ENCODE measurements at regions not wholly inside any gene's neighbourhood (a gene's known extent, or its start where the extent isn't known, plus 50 kb on each side); places are given as distances from the start of the nearest gene placed in this dataset.

DNA sequence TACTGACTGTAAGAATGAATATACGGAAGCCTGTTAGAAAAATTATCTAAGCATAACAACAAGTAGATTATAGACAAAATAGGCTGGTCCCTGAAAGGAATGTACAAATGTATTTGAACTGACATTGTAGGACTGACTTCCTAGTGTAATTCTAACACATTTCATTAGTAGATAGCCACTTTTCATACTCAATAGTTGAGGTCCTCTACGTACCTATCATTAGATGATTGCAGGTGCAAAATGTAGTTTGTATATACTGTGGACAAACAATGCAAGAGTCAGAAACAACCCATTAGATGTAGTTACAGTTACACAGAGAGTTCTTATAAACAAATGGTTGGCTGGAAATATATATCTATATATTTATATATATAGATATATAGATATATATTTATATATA is 402.3 kb upstream of the SLITRK6 start:
- Histone ChIP-seq H3K4me2 (ENCODE audit: low read length) (no peak overlapping the region), H3K36me3 (ENCODE audit: control insufficient read depth in 1 of 2, insufficient read depth in 2 of 2, low read length in 2 of 2) (no peaks in the 10 kb centered on the region), H3K27me3 (ENCODE audit: insufficient read depth, low read length) (no peaks in the 10 kb centered on the region), H3K27ac (ENCODE audit: low read depth, low read length) (no peak overlapping the region), H3K9me2 (ENCODE audit: insufficient read depth) (no peaks in the 10 kb centered on the region), H3K4me3 (replicated peaks in 1 of 2; ENCODE audit: low read depth in 1 of 2, low read length in 2 of 2) (no peak overlapping the region), H4K20me1 (ENCODE audit: insufficient read depth) (no peaks in the 10 kb centered on the region), H2AFZ (ENCODE audit: low read depth, low read length, poor library complexity, severe bottlenecking) (no peak overlapping the region), H3K4me1 (ENCODE audit: control insufficient read depth in 1 of 2, insufficient read depth in 2 of 2, low read length in 2 of 2) (no peaks in the 10 kb centered on the region), H3K79me2 (ENCODE audit: insufficient read depth, low read length) (no peaks in the 10 kb centered on the region), H3K9ac (ENCODE audit: low read length) (no peak overlapping the region), H3K9me3 (ENCODE audit: control insufficient read depth in 1 of 2, insufficient read depth in 1 of 2, low read depth in 1 of 2, low read length in 2 of 2) (no peaks in the 10 kb centered on the region)
- no peak for DNase-seq (ENCODE audit: low read depth, low spot score)
- ChIA-PET RAD21 (ENCODE audit: low non-redundant PET in 1 of 2, low total read pairs in 2 of 2, uncharacterized antibody in 2 of 2, unreplicated experiment in 2 of 2) (no interaction called here), POLR2A (no interaction called here), CTCF (no interaction called here)
- intact Hi-C loops (cut with micrococcal nuclease): no loop called here
- ATAC-seq: no peak
- TF ChIP-seq ELF1 (IDR thresholded peaks at IDR 0.05; ENCODE audit: borderline replicate concordance, low read depth) (no peak), EGR1 (IDR thresholded peaks at IDR 0.05; ENCODE audit: low read depth) (no peak), SIN3A (IDR thresholded peaks at IDR 0.05; ENCODE audit: low read depth) (no peak), JUND (IDR thresholded peaks at IDR 0.05) (no peak), CEBPB (IDR thresholded peaks at IDR 0.05; ENCODE audit: low read depth) (no peak), CBX3 (IDR thresholded peaks at IDR 0.05; ENCODE audit: low read depth) (no peak), CTCF (IDR thresholded peaks at IDR 0.05 in 2 of 3, conservative IDR thresholded peaks at IDR 0.05 in 1 of 3; ENCODE audit: borderline replicate concordance in 1 of 3, insufficient read depth in 1 of 3, low read depth in 2 of 3, low read length in 2 of 3) (no peak), EZH2 (IDR thresholded peaks at IDR 0.05) (no peak), RAD21 (IDR thresholded peaks at IDR 0.05; ENCODE audit: low read depth) (no peak), EZH2phosphoT487 (IDR thresholded peaks at IDR 0.05; ENCODE audit: borderline replicate concordance) (no peak)
- TF ChIP-seq, protein P1, sequence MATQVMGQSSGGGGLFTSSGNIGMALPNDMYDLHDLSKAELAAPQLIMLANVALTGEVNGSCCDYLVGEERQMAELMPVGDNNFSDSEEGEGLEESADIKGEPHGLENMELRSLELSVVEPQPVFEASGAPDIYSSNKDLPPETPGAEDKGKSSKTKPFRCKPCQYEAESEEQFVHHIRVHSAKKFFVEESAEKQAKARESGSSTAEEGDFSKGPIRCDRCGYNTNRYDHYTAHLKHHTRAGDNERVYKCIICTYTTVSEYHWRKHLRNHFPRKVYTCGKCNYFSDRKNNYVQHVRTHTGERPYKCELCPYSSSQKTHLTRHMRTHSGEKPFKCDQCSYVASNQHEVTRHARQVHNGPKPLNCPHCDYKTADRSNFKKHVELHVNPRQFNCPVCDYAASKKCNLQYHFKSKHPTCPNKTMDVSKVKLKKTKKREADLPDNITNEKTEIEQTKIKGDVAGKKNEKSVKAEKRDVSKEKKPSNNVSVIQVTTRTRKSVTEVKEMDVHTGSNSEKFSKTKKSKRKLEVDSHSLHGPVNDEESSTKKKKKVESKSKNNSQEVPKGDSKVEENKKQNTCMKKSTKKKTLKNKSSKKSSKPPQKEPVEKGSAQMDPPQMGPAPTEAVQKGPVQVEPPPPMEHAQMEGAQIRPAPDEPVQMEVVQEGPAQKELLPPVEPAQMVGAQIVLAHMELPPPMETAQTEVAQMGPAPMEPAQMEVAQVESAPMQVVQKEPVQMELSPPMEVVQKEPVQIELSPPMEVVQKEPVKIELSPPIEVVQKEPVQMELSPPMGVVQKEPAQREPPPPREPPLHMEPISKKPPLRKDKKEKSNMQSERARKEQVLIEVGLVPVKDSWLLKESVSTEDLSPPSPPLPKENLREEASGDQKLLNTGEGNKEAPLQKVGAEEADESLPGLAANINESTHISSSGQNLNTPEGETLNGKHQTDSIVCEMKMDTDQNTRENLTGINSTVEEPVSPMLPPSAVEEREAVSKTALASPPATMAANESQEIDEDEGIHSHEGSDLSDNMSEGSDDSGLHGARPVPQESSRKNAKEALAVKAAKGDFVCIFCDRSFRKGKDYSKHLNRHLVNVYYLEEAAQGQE (IDR thresholded peaks at IDR 0.05; ENCODE audit: low read depth): no peak
- BruUV-seq (replicated peaks): no TSS peak

Measured in HCT116 (cell line).